ENCODE measurements at regions not wholly inside any gene's neighbourhood (a gene's known extent, or its start where the extent isn't known, plus 50 kb on each side); places are given as distances from the start of the nearest gene placed in this dataset.

DNA sequence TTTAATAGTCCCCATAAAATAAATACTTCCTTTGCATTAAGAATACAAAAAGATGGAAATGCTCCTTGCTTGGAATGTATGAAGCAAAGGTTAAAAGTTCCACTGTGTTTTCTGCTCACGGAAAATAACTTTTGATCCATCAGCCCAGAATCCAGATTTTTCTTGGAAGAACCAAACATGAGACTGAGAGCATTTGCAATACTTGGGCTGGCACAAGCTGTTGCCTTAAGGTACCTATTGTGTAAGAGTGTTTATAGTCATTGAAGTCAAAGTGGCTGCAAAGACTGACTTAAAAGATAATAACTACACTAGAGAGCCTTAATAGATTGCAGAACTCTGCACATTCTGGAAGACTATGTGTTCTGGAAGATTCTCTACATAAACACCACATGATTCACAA, 281.4 kb downstream of the RAB28 start:
- no peak for FAIRE-seq

DNA sequence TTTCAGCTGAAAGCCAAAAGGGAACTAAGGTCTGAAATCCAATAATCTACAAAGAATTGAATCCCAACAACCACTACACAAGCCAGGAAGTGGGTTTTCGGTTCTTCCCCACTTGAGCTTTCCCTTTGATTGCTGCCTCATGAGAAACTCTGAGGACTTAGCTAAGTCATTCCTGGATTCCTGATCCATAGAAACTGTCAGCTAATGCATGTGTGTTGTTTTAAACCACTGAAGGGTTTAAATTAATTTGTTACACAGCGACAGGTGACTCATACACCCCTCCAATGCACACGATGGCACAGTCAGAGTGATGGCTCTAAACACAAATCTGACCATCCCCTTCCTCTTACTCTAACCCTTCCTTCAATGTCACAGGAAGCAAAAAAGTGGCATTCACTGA, 282.9 kb downstream of the RAB28 start:
- TF ChIP-seq, protein P1, sequence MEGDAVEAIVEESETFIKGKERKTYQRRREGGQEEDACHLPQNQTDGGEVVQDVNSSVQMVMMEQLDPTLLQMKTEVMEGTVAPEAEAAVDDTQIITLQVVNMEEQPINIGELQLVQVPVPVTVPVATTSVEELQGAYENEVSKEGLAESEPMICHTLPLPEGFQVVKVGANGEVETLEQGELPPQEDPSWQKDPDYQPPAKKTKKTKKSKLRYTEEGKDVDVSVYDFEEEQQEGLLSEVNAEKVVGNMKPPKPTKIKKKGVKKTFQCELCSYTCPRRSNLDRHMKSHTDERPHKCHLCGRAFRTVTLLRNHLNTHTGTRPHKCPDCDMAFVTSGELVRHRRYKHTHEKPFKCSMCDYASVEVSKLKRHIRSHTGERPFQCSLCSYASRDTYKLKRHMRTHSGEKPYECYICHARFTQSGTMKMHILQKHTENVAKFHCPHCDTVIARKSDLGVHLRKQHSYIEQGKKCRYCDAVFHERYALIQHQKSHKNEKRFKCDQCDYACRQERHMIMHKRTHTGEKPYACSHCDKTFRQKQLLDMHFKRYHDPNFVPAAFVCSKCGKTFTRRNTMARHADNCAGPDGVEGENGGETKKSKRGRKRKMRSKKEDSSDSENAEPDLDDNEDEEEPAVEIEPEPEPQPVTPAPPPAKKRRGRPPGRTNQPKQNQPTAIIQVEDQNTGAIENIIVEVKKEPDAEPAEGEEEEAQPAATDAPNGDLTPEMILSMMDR (IDR thresholded peaks at IDR 0.05) = no peak
- WGBS, 2 donors = 85 to 88% methylated on average over 3 of the region's 3 CpGs
- intact Hi-C loops (cut with DNase I) = no loop called here
- ATAC-seq (no peak), FAIRE-seq (no peak), DNase-seq (no peak)
- no peaks in the 10 kb centered on the region for H3K36me3 ChIP-seq
- no peak overlapping the region for H3K4me3 ChIP-seq
- H3K27ac ChIP-seq = no peak overlapping the region
- H3K4me1 ChIP-seq = no peaks in the 10 kb centered on the region
- no peaks in the 10 kb centered on the region for H3K9me3 ChIP-seq
- H3K27me3 ChIP-seq = no peaks in the 10 kb centered on the region

More for the DNA sequence above, 281.4 kb downstream of the RAB28 start:
- Histone ChIP-seq H3K27me3 (no peaks in the 10 kb centered on the region), H3K4me1 (no peaks in the 10 kb centered on the region), H3K36me3 (no peaks in the 10 kb centered on the region), H3K4me3 (no peak overlapping the region), H3K27ac (no peak overlapping the region), H3K9me3 (no peaks in the 10 kb centered on the region)
- 89 to 90% methylated on average over 1 of the region's 1 CpG for WGBS, 2 donors
- no peak for ATAC-seq
- DNase-seq = no peak
- intact Hi-C loops (cut with DNase I) = no loop called here
- TF ChIP-seq, protein P1 (IDR thresholded peaks at IDR 0.05) = no peak

DNA sequence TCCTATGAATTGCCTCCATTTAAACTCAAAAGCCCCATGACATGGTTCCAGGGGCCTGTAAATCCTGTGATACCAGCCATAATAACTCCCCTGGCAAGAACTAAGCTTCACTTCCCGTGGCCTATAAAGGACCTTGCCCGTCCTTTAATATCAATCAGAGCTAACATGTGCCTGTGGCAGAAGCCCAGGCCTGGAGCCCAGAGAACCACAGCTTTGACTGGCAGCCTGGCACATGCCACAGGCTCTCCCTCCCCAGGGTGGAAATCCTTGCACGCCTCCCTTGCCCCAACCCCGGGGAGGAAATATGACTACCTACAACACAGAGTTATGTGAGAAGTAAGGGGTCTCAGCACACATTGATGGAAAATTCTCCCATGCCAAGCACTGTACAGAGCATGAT, 287.4 kb downstream of the RAB28 start:
- intact Hi-C loops (cut with DNase I) = no loop called here
- DNase-seq (no peak), ATAC-seq (no peak), FAIRE-seq (no peak)
- 84 to 91% methylated on average over 4 of the region's 4 CpGs for WGBS, 2 donors
- Histone ChIP-seq H3K27me3 (no peaks in the 10 kb centered on the region), H3K4me1 (no peaks in the 10 kb centered on the region), H3K27ac (no peak overlapping the region), H3K36me3 (no peaks in the 10 kb centered on the region), H3K4me3 (no peak overlapping the region), H3K9me3 (no peaks in the 10 kb centered on the region)
- TF ChIP-seq, protein P1 (IDR thresholded peaks at IDR 0.05) = no peak

DNA sequence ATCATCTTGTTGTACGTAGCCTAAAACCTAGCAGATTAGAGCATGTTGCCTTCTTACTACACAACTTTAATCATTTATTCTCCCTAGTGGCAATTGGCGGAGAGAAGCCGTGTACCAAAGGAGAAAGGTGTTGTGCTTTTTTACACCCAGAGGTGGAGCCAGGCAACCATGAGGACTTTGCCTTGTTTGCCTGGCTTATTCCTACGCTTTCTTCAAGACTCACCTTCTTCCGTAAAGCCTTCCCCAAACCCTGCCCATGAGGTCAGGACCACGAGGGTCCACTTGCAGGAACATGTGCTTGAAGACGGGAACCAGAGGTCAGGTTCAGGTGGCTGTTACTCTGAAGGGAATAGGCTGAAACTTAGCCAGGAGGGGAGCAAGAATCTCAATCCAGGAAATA, 290.5 kb downstream of the RAB28 start:
- Histone ChIP-seq H3K4me3 (no peak overlapping the region), H3K27me3 (no peaks in the 10 kb centered on the region), H3K36me3 (no peaks in the 10 kb centered on the region), H3K4me1 (no peaks in the 10 kb centered on the region), H3K9me3 (no peaks in the 10 kb centered on the region), H3K27ac (no peak overlapping the region)
- FAIRE-seq = no peak
- DNase-seq = no peak
- TF ChIP-seq, protein P1 (IDR thresholded peaks at IDR 0.05) = no peak
- intact Hi-C loops (cut with DNase I) = no loop called here
- WGBS, 2 donors = 91 to 94% methylated on average over 7 of the region's 7 CpGs
- no peak for ATAC-seq

DNA sequence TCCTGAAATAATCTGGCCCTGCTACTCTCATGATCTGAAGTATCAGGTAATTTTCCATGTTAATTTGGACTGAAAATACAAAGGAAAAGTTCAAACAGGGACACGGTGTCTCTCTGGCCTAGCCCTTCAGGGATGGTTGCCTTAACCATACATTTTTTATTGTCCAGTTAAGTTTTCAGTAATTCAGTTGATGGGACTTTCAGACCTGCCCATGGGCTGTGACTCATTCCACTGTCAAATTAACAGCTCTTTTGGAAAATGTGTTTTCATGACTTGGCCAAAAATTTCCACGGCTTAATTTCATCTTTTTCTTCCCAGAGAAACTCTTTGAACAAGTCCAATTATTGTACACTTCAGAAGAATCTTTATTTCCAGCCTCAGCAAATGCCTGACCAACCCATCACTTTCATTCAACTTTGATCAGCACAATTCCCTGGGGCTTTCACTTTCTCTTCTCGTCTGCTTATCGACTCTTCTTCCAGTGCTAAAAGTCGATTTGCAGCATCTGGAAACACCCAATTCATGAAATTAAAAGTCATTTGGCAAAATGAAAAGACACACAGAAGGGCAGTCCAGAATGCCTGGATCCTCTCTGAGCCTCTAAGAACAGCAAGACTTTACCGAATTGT, 293.9 kb downstream of the RAB28 start:
- Histone ChIP-seq H3K27ac (no peak overlapping the region), H3K4me3 (no peak overlapping the region), H3K27me3 (no peaks in the 10 kb centered on the region), H3K9me3 (no peaks in the 10 kb centered on the region), H3K36me3 (no peaks in the 10 kb centered on the region), H3K4me1 (no peaks in the 10 kb centered on the region)
- intact Hi-C loops (cut with DNase I) = no loop called here
- FAIRE-seq (no peak), ATAC-seq (no peak), DNase-seq (no peak)
- TF ChIP-seq, protein P1 (IDR thresholded peaks at IDR 0.05) = no peak
- 76 to 79% methylated on average over 6 of the region's 6 CpGs for WGBS, 2 donors

Data from pancreas (tissue), 10 donors.